GM18907 (cell line): ENCODE measurements at regions not wholly inside any gene's neighbourhood (a gene's known extent, or its start where the extent isn't known, plus 50 kb on each side); places are given as distances from the start of the nearest gene placed in this dataset.
"Not testable (repeated sequence)": the region's sequence is repeated elsewhere in the genome, so short reads cannot be mapped to it uniquely, and the experiment has no call there.

ENCODE experiments used
- ATAC-seq: cut with Tn5 transposase; IDR thresholded peaks from one replicate; pipeline ENCODE4 v1.9.1; 2021; ENCODE audit warnings: mild to moderate bottlenecking, moderate library complexity; ENCODE audit not compliant: unreplicated experiment

DNA sequence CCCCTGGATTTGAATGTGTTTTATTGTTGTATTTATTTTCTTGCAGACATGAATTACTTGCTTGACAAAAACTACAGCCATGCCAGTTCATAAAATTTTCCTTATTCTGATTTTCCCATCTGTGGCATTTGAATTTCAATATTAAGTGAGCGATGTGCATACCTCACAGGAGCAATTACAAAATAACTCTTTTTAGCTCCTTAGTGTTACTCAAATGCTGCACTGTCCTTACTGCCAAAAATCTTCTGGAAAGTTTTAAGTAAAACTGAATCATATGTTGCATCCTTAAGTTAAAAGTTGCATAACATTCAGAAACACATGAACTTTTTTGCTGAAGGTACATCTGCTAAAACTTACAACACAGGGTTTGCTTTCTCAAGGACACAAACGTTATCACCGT, 120.1 kb downstream of the OR4M2 start:
- ATAC-seq = not testable (repeated sequence)

DNA sequence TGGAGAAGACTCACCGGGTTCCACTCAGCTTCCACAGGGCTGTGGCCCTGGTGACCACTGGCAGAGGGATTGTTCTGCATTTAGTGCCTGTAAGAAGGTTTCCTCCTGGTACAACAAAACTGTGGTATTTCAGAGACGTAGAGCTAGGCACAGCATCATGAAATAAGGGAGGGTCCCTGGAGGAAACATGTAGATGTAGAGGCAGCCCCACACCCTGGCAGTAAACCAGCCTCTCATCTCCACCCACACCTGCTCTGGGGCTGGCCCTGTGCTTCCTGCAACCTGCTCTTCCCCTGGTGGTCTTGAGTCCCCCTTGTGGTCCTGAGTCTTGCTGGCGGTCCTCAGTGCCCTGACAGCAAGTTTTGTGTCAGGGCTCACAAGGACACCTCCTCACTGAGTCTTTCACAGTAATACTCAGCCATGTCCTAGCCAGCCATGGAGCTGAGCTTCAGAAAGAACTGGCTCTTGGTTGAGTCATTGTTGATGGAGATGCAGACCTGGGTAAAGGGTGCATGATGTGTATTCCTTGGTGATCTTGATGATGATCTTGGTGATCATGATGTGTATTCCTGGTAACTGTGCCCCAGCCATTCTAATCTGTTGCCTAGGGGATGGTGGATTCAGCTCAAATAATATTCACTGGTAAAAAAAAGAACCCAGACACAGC, 121.8 kb downstream of the OR4M2 start:
- not testable (repeated sequence) for ATAC-seq

DNA sequence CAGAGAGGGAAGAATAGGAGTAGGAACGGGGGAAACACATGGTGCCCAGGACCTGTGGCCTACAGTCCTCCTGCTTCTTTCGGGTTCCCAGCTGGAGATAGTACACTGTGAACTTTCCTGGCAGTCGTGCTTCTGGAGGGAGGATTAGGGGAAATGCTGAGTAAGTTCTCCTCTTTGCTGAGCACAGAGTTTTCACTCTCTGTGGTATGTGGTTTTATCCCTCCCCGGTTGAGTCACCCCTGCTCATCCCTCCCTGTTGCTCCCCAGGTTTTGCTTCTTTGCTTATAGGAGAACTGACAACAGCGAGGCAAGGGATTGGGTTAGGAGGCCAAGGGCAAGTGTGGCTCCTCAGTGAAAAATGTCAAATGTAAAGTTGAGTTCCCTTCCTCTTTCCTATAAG, 122.9 kb downstream of the OR4M2 start:
- not testable (repeated sequence) for ATAC-seq

DNA sequence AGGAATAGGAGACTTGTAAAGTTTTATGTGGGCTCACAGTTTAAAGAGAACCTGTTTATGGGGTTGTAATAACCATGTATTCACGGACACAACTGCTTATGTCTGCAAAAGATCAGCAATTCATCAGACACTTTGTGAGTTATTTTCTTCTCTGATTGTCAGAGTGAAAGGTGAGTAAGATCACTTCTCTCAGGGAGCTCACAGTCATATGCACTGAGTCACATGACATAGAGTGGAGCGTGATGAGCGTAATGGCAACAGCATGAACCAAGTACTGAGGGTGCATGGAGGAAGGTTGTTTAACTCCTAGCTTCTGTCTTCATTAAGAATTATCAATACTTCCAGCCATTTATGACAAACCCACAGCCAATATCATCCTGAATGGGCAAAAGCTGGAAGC, 128.8 kb downstream of the OR4M2 start:
- ATAC-seq = not testable (repeated sequence)

DNA sequence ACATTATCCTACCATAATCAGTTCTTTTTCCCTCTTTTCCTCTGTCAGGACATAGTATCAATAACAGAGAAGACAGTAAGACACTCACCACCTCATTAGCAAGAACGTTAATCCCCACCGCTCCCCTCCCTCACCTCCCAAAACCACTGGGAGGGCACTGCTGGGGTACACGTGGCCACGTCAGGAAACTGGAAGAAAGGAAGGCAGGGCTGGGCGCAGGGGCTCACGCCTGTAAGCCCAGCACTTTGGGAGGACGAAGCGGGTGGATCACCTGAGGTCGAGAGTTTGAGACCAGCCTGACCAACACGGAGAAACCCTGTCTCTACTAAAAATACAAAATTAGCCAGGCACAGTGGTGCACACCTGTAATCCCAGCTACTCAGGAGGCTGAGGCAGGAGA, 142.3 kb downstream of the OR4M2 start:
- ATAC-seq = not testable (repeated sequence)

DNA sequence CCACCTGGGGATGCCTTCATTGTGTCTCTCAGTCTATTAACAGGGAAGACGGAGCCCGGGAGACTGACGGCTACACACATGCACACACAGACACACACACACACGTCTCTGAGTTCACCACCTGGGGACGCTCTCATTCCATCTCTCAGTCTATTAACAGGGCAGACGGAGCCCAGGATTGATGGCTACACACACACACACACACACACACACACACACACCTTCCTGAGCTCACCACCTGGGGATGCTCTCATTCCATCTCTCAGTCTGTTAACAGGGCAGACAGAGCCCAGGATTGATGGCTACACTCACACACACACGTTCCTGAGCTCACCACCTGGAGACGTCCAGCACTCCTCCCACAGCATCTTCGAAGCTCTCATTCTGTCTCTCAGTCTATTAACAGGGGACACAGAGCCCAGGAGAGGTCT, 143.9 kb downstream of the OR4M2 start:
- no peak for ATAC-seq

DNA sequence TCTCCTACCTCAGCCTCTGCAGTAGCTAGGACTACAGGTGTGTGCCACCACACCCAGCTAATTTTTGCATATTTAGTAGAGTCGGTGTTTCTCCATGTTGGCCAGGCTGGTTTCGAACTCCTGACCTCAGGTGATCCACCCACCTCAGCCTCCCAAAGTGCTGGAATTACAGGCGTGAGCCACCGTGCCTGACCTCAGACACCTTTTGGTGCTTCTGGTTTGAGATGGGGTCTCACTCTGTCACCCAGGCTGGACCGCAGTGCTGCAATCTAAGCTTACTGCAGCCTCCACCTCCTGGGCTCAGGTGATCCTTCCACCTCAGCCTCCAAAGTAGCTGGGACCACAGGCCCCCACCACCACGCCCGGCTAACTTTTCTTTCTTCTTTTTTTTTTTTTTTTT, 144.6 kb downstream of the OR4M2 start:
- ATAC-seq = not testable (repeated sequence)

DNA sequence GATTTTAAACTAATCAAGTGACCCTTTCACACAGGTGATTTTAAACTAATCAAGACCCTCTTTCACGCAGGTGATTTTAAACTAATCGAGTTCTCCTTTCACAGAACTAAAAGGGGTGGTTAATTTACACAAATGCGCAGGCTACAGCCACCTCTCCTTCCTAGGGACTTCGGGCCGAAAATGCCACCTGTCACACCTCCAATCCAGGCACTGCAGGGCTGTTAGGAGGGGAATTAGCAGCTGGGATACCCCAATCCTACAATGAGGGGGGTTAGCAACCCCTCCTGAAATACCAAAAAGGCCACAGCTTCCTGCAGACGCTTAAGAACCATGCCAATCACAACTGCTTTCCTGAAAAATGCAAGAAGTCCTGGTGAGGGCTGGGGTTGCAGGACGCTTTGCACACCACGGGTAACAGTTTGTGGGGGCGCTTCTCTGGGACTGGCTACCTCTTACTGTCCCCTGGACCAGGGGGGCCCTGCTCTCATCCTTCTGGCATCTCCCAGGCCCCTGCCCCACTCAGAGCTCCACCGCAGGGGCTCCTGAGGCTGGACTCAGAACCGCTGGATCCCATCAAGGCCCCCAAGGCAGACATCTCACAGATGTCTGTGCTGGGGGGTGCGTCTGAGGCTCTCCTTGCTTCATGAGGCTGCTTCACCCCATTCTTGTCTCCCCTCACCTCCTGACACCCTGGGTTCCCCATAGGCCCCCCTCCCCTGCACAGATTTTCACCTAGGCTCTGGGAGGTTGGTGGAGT, 145.9 kb downstream of the OR4M2 start:
- no peak for ATAC-seq

DNA sequence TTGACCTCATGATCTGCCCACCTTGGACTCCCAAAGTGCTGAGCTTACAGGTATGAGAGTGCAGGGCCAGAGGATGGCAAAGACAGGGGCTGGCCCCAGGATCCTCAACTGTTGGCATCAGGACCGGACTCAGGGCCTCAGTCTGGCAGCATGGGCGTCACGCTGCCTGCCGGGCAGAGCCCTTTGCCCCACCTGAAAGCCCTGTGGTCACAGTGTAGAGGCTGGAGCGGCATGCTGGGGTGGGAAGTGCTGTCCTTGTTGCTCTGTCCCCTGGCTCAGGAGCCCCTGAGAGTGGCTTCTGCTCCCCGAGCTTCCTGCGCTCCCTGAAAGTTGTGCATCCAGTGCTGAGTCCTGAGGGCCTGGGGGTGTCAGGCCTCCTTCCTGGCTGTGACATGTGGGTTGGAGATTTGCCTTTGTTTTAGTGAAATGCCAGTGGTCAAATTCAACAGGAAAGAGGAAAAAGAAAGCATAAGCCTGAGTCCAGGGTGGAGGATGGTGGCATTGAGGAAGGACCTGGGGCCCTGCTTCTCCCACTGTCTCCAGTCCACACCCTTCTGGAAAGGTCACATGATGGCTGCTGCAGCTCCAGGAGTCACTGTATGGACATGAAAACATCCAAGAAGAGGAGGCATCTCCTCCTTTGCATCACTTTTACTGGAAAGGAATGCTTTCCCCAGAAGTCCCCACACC, 147.2 kb downstream of the OR4M2 start:
- no peak for ATAC-seq

DNA sequence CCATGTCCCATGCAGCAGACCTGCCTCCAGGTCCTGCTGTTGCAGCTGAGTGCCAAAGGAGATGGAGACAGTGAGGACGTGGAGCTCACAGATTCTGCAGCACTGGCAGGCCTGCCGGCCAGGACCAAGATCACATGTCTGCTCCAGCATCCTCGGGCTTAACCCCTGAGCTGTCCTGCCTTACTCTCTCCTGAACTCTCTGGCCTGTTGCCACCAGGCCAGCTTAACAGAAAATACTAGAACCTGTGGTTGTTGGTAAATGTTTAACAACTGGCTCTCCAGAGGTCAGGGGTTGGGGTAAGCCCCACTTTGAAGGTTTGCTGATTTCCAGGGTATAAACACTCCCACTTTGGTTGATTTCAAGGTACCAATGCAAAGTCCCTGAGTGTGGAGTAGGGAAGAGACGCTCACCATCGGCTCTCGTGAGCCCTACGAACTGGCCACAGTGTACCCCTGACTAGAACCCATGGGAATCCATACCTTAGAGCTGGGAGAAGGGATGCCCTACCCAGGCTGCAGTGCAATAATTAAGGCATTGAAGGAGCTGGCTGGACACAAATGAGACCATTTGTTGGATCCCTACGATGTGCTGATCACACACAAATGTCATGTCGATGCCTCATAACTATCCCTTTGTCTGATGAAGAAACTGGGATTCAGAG, 147.9 kb downstream of the OR4M2 start:
- ATAC-seq = no peak

DNA sequence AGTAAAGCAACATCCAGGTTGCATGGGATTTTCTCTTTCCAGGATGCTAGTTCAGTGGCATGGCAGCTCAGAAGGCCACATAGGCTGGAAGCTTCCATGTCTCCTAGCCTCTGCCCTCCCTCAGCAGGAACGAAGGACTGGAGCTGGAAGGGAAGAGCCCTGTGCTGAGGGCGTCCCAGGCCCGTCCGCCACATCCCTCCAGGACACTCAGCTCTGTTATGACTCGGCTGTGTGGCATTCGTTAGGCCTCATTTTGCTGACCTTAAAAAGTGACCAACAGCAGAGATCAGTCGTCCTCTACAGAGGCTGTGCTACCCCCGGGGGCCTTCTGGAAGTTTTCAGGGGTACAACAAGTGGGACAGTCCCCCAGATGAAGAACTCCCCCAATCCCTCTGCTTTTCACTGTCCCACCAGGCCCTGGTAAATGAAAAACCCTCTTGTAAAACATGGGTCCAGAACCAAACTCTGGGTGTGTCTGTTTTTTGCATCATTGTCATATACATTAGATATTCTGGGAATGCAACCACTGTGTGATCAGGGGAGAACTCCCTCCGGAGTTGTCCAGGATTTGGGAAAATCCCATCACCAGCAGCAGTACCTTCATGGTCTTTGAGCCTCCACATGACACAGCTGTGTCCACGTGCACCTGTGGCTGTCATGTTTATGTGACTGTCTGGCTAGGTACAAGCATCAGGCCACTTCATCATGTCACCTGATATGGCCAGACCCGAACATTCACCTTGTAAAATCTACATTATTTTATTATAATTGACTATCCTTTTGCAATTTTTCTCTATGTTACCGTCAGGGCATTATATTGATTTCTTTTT, 149.9 kb downstream of the OR4M2 start:
- no peak for ATAC-seq

DNA sequence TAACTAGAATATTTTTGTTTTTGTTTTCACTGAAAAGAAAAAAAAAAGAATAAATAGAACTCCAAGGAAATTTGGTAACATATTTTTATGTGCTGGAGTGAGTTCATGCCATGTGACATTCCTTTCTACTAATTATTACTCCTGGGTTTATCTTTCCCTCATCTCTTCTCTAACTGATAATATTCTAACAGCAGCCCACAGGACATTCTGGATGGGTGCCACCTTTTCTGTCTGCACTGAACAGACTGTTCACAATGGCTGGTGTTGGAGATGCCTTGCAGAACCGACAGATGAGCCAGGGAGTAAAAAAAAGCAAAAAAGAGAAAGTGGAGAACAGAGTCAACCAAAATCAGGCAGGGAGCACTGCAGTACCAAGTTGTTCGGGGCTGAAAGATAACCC, 151.3 kb downstream of the OR4M2 start:
- ATAC-seq = no peak

DNA sequence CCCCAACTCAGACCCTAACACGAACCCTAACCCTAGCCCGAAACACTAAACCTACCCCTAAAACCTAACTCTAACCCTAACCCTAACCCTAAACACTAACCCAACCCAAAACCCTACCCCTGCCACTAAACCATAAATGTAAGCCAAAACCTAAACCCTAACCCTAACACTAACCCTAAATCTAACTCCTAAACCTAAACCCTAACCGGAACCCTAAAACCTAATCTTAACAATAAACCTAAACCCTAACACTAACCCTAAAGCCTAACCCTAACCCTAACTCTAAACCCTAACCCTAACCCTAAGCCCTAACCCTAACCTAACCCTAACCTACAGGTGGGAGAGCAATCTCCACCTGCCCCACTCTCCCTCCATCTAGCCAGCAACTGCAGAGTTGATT, 152.3 kb downstream of the OR4M2 start:
- ATAC-seq = no peak

DNA sequence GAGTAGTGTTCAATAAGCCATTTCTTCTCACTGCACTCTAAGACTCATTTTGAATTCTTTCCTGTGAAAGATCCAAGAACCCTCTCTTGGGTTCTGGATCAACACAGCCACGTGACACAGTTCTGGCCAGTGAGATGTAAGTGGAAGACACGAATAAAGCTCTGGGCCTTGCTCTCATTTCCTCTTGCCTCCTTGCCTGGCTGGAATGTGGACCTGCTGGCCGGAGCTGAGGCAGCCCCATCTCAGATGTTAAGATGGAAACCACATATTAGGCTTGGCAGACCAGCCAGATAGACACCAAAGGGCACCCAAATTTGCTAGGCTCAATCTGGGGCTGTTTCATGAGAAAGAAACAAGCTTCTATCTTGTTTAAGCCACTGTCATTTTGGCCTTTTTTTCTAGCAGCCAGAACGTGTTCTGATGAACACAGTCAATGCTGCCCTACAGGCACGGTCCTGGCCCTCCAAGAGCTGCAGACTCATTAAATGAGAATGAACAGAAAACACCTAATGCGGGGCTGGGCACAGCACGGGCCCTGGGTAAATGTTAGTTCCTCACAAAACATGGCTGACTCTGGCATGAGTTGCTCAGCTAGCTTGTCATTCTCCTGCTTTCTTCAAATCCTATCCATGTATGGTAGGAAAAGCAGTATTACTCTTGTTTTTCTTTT, 155.1 kb downstream of the OR4M2 start:
- ATAC-seq = not testable (repeated sequence)

DNA sequence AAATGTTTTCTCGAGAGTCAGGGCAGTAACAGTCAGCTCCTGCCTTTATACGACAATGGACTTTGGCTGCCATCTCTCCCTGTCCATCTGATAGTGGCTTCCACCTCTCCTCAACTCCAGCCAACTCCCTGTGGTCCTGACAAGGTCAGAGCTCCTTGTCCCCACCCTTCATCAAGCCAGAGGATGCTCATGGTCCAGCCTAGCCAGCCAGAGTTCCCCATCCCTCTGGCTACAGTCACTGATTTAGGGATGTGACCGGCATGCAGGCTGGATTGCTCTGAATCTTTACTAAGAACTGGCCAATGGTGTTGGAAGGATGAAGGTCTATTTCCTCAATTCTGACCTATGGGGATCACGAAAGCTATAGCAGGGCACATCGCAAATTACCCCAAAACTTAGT, 156.1 kb downstream of the OR4M2 start:
- no peak for ATAC-seq

DNA sequence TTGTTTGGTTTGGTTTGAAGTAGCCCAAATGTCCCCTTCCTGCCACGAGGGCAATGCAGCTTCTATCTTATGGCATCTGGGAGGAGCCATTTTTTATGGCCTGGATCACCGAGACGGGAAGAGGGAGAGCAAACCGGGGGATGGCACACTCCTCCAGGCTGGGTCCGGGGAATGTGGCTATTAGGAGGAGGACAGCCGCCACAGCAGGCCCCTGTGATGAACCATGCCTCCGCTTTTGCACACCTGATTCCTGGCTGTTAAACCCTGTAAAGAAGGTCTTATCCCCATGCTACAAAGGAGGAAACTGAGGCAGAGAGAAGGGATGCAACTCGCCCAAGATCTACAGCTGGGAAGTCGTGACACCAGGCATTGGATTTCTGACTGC, 157.6 kb downstream of the OR4M2 start:
- no peak for ATAC-seq

DNA sequence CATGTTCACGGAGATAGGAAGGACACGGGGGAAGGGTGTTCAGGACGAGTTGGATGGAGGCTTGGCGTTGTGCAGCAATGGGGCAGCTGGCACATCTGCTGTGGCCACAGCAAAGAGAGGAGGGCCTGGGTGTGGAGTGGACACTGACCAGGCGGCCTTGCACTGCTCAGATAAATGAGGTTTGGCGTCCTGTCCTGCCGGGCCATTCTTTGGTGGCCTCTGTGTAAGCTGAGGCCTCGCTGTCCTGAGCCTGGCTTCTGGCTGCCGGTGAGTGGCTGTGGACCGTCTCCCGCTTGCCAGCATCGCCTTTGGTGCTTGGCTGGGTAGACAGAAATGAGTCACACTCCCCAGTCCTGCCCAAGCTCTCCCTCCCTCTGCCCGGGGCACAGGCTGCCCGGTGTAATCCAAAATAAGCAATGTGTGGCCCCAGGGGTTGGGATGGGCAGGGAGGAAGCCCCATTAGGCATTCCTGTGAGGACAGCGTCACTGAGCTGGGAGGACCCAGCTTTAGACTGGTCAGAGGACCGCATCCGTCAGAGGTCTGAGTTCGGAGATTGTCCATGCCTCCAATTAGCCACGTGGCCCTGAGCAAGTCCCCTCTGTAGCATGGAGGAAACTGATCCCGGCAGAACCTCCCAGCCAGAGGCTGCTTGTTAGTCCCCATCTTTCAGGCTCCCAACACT, 158.1 kb downstream of the OR4M2 start:
- ATAC-seq = not testable (repeated sequence)

DNA sequence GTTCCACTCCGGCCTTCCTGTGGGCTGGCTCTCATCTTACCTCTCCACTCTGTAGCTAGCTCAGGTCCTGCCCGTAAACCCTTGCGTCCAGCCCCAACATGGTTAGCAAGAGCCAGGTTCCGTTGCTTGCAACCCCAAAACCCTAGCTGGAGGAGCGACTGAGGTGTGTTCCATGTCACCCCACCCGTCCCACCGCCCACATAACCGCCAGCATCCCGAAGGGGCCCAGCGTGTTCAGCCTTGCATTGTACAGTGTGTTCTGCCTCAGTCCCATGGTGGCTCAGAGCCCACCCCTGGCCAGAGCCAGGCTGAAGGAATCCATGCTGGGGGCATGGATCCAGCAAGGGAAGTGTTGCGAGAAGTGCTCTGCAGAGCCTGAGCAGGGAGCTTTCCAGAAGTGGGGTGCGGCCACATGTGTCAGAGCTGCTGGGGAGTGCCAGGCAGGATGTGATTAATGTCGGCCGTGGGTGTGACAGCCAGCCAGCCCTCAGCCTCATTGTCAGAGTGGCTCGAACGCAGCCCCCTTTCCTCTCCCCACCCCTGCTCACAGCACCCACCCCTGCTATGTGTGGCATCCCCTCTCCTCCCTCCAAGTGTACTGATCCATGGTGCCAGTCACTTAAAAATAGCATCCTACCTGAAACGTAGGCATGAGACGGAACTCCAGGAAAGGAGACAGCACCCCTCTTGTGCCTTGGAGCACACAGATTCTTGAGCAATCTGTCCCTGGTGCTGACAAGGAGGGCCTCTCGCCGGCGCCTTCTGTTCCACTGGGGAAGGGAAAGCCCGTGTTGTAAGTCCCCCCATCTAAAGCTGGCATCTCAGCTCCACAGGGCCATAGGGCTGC, 158.9 kb downstream of the OR4M2 start:
- not testable (repeated sequence) for ATAC-seq

DNA sequence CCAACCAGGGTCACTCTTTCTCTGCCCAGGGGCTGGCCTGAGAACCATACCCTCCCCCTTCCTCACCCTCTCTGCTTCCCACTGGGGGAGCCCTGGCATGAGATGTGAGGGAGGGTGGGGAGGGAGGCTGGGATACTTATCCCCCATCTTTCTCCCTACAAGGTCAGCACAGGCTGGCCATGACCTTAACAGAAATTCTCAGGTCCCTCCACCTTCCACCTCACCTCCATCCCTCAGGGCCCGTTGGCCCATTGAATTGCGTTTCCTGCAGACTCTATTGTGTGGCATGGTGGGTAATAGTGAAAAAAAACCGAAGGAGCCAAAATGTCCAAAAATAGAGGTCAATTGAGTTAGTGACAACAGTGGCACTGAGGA, 159.5 kb downstream of the OR4M2 start:
- no peak for ATAC-seq
